ENCODE measurements at regions not wholly inside any gene's neighbourhood (a gene's known extent, or its start where the extent isn't known, plus 50 kb on each side); places are given as distances from the start of the nearest gene placed in this dataset.

DNA sequence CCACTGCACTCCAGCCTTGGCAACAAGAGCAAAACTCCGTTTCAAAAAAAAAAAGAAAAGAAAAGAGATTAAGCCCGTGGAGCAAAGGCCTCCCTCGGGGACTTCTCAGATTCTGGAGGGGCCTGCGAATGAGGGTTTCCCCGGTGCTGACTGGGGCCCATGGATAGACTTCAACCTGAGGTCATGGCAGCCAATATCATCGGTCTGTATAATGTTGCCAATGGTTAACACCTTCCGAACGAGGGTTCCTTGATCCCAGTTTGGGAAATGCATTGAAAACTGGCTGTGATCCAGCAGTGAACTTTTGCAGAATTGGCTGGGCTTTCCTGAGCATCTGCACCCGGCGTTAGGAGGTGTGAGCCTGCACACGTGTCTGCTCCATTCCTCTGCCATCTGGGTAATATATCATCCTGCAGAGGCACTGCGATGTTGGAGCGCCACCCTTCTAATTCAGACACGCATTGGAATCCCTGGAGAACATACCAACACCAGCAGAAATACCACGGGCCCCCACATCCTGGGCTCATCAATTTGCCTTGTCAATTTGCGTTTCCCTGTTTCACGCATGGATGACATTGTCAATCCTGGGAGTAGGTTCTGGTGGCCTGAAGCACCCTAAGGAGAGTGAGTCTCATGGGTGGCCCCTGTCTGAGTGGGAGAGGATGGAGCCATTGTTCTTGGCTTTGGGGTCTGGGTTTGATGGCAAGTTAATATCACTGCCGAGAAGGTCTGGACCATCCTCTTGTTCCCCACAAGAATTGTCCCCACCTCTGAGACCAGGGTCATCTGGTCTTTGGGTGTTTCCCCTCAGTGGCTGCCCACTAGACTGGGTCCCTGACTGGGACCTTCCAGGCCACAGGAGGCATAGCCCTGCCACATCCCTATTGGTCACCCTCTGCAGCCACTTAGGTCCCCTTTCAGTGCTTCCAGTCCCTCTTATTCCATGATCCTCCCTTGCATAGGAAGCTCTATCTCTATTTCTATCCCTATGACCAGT is 441.0 kb downstream of the PTPRU start:
- DNase-seq (ENCODE audit: extremely low read depth in 1 of 2, low read depth in 1 of 2) = no peak

DNA sequence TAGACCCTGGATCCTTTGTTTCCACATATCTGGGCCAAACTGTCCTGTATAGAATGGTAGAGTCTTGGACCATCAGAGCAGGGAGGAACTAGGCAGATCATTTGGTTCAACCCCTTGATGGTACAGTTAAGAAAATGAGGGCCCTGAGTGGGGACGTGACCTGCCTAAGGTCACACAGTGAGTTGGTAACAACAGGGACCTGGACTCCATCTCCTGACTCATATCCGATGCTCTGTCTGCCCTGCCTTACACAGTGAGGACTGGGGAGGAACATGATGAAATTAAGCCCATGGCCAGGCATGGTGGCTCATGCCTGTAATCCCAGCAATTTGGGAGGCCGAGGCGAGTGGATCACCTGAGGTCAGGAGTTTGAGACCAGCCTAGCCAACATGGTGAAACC is 440.2 kb downstream of the PTPRU start:
- no peak for DNase-seq (ENCODE audit: extremely low read depth in 1 of 2, low read depth in 1 of 2)

DNA sequence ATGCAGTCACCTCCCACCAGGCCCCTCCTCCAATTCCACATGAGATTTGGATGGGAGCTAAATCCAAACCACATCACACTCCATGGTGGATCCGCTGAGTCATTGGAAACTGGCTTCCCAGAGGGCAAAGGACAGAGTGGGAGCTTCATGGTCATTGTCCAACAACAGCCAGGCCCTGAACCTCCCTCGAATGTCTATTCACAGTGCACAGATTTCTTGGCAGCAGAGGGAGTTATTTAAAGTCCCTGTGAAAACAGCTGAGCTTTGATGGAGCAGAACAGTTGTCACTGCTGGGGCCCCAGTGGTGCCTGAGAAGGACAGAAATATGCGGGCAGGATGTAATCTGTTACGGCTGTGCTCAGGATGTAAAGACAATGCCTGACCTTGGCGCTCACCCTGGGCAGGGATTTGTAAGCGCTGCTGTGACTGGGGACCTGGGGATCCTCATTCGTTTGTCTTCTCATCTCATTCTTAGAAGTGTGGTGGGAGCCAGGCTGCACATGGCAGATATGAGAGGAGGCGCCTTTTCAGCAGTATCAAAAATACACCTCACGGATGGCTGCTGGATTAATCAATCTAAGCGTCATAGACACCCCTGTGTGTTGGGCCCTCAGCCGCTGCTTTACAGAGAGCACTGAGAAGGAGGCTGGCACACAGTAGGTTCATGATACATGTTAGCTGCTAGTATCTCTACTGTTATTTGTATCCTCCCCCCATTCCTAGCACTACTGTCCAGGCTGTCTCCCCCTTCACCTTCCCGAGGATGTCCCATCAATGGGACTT is 439.4 kb downstream of the PTPRU start:
- no peak for DNase-seq (ENCODE audit: extremely low read depth in 1 of 2, low read depth in 1 of 2)

DNA sequence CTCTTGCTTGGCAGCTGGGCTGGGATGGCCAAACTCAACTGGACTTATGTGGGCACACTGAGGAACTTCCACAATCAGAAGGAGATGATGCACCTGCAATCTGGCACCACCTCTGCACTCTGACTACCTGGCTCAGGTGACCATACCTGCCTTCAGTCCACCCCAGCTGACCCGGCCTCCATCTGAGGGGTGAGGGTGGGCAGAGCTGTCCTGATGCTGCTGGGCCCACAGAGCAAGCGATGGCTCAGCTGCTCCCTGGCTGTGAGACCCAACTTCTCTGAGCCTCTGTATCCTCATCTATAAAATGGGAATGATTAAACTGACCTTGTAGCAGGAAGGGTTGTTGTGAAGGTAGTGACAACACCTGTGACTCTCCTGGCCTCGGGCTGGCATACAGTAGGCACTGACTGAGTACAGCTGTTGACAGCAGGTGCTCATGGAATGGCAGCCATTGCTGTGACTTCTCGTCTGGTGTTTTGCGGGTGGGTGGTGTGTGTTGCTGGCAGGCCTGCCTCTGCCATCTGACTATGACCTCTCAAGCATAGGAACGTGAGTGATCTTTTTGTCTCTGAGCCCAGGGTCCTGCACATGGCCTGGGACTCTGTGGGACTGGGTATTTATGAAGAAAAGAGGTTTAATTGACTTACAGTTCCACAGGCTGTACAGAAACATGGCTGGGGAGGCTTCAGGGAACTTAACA is 438.5 kb downstream of the PTPRU start:
- no peak for DNase-seq (ENCODE audit: extremely low read depth in 1 of 2, low read depth in 1 of 2)

DNA sequence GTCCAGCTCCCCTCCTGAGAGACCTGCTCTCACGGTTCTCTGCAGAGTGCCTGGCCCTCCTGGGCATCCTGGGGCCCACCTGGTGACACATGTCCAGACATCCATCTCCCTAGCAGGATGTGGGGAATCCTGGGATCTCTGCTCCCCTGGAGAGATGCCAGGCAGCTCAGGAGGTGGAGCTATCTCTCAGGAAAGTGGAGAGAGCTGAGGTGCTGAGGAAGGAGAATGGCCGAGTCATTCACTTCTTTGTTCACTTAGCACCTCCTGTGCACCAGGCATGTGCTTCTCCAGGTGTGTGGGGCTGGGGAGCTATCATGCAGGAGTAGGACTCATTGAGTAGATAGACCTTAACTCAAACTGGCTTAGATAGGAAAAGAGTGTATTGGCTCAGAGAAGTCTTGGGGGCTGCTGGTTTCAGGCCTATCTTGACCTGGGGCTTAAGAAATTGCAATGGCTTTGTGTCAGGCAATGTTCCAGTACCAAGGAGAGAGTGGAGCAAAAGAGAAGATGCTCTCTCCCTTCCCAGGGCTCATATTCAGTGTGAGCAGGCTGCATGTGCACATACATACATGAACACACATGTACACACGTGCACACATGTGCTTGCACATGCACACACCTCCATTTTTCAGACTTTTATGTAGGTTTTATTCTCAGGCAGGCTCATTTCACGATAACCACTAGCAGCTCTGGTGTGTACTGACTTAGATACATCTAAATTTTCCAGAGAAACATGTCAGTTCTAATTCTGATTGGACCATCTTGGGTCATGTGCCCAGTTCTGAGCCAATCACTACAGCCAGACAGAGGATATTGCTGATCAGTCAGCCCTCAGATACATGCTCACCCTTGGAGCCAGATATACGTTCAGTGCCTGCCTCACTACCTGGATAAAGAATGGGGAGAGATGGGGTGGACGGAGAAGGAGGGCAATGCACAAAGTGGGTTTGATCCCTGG is 437.6 kb downstream of the PTPRU start:
- DNase-seq (ENCODE audit: extremely low read depth in 1 of 2, low read depth in 1 of 2) = no peak

DNA sequence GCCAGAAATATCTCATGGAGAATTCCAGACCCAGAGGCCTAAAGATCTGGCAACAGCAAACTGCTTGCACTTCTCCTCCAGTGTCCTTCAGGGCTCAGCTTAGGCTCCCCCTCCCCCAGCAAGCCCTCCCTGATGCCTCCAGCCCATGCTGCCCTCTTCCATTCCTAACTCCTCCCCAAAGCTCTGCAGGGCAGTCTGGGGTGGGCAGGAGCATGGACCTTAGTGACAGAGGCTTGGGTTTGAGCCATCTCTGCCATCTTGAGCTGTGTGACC is 436.8 kb downstream of the PTPRU start:
- DNase-seq (ENCODE audit: extremely low read depth in 1 of 2, low read depth in 1 of 2) = no peak

DNA sequence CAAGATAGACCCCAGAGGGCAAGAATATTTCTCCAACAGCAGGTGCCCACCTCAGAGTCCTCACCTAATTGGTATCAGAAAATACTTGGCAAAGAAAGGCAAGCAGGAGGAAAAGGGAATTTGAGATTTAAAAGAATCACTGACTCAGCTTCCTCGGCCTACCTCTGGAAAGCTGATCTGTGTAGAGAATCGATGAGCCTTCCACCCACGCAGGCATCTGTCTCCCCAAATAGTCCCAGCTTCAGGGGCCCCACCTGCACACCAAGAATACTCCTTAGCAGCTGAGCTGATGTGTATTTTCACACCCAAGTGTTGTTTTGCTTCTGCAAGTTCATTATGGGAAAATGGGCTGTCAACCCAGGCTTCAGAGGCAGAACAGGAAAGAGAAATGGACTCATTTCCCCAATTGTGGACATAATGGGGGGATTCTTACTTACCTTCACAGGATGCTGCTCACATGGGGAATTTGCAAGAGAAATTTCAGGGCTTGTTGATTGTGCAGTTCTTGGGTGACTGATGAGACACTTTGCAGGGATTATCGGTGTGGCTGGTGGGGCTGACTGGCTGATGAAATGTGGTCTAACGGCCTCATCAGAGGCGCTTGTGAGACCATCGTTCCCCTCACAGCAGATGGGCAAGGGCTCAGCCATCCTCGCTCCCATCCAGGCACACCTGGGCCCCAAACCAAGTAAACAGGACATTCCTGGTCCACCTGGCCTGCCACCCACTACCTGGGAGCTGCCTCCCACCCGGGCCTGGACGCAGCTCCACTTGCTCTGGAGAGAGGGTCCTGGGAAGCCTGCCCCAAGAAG is 436.3 kb downstream of the PTPRU start:
- DNase-seq (ENCODE audit: extremely low read depth in 1 of 2, low read depth in 1 of 2) = no peak

DNA sequence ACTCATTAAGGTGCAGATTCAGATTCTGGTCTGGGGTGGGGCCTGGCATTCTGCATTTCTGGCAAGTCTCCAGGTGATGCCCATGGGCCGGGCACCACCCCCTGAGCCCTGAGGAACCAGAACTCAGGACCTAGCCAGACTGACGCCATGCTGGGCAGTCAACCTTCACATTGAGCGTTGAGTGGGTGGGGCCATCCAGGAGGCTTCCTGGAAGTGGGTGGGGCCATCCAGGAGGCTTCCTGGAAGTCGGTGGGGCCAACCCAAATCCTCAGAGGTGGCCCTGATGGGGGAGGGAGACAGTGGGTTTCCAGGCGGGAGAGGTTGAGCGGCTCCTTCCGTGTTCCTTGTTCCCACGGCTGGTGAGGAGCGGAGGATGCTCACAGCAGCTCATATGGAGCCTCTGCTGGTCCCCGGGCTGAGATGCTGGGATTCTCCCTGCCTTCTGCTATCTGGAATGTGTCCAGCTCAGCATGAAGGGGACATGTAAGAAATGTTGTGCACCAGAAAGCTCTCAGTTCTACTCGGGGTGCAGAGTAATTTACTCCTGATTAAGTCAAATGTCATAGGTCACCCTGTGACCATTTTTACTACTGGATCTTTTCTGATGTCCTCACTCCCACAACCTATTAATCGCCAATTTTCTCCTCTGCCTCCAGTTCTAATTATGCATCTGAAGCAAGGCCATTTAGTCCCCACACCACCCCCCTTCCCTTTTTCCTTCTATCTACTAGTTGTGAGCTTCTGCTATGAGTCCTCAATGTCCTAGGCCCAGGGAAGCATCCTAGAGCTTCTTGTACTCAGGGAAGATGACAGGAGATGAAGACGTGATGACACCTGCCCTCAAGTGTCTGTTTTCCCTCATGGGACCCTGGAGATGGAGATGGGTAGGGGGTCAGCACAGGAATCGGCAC is 435.4 kb downstream of the PTPRU start:
- no peak for DNase-seq (ENCODE audit: extremely low read depth in 1 of 2, low read depth in 1 of 2)

DNA sequence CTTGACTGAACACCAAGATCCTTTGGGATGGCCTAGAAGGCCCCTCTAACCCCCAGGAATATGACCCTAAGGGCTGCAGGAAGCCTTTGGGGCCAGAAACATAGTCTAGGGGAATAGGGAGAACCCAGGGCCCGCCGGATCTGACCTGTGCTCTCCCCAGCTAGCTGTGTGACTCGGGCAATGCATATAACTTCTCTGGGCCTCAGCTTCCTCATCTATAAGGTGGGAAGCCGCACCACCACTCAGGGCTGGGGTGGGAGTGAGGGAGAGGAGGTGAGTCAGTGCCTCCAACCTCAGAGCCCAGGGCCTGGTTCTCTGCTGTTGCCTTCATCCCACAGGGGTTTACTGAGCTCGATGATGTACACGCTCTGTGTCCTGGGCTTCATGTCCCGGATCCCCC is 434.4 kb downstream of the PTPRU start:
- no peak for DNase-seq (ENCODE audit: extremely low read depth in 1 of 2, low read depth in 1 of 2)

DNA sequence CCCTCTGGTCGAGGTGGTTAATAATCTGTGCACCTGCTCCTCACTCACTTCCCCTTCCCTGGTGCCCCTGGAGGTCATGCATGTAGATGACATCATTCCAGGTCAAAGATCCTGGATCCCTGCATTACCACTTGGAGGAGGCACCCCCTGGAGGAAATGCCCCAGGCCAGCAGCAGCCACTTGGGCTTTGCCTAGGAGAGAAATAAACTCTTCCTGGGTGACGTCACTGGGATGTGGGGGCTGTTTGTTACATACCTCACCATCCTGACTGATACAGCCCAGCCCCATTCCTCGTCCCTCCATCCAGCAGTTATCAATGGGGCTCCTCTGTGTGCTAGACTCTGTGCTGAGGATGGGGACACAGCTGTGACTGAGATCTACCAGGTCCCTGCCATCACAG is 433.6 kb downstream of the PTPRU start:
- no peak for DNase-seq (ENCODE audit: extremely low read depth in 1 of 2, low read depth in 1 of 2)

DNA sequence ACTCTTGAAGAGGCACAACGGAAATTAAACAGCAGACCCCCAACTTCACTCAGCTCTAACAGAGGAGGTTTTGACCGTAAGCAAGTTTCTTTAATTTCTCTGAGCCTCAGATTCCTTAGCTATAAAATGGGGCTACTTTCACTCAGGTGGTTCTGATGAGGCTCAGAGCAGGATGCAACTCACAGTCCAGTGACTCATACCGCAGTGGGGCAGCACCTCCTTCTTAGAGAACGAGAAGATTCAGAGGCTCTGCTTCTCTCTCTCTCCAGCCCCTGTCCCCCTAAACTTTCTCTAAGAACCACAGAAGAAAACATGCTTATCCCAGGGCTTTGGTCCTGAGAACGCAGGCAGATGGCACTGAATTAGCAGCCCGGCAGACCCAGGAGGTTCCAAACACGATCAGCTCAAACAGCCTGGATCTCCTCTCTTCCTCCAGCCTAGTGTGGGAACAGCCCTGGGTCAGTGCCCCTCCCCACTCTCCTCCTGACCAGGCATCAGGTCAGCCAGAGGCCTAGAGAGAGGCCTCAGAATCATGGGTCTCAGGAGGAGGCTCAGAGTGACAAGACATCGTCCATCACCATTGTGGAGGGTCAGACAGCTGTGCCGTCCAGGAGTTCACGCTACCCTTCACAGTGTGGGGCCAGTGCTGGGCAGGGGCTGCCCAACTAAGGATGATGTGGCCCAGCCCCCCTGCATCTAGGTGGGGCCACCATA is 433.0 kb downstream of the PTPRU start:
- no peak for DNase-seq (ENCODE audit: extremely low read depth in 1 of 2, low read depth in 1 of 2)

DNA sequence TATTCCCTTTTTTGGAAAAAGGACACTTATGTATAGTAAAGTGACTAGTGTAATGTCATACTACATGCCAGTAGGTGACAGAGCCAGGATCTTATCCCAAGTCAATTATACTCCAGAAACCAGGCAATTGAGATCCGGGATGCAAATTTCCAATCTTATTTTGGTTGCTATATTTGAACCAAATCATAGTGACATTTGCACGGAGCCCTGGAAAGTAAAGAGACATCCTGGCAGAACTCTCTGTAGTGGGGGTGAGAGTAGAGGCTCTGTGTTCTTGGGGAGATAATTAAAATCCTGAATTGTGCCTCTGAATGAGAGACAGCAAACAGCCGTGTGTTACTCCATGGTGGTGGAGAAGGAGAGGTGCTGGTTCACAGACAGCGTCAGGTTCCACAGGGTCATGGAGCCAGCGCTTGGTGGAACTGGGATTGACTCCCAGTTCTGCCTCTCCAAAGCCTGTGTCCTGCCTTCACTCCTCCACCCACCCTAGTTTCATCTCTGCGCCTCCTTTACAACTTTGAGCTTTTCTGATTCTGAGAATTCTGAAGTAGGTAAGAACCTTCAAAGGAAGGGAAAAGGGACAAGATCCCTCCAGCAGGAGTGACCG is 432.3 kb downstream of the PTPRU start:
- DNase-seq (ENCODE audit: extremely low read depth in 1 of 2, low read depth in 1 of 2) = no peak

DNA sequence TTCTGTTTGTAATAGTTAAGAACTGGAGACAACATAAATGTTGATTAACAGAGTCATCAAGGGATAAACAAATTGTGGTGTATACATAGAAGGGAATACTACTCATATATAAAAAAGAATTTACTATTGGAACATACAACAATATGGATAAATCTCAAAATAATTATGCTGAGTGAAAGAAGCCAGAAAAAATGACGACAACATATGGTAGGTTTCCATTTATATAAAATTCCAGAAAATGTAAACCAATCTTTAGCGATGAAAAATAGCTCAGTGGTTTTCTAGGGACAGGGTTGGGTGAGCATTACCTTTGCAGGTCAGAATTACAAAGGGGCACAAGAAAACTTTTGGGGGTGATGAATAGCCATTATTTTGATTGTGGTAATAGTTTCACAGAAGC is 431.6 kb downstream of the PTPRU start:
- no peak for DNase-seq (ENCODE audit: extremely low read depth in 1 of 2, low read depth in 1 of 2)

DNA sequence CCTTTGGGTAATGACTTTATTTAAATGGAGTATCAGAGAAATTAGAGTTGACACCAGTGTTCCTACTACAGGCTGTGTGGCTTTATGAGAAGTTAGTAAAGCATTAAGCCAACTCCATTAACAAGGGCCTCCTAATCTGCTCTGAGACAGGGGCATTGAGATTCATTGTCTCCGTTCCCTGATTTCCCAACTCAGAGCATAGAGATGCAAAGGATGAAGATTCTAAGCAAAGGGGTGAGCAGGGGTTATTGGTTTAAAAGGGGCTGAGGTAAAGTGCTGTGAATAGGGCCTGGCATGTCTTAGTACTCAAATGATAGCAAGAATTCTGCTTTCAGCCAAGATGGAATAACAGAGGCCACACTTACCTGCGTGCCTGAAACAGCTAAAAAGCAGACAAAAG is 428.4 kb downstream of the PTPRU start:
- no peak for DNase-seq (ENCODE audit: extremely low read depth in 1 of 2, low read depth in 1 of 2)

DNA sequence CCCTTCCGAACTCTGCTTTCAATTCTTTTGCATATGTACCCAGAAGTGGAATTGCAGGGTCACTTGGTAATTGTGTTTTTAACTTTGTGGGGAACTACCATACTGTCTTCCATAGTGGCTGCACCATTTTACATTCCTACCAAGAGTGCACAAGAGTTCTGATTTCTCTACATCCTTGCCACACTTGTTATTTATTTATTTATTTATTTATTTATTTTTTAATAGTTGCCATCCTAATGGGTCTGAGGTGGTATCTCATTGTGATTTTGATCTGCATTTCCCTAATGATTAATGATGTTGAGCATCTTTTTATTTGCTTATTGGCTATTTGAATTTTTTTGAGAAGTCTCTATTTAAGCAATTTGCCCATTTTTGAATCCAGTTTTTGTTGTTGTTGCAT is 422.4 kb downstream of the PTPRU start:
- no peak for DNase-seq (ENCODE audit: extremely low read depth in 1 of 2, low read depth in 1 of 2)

DNA sequence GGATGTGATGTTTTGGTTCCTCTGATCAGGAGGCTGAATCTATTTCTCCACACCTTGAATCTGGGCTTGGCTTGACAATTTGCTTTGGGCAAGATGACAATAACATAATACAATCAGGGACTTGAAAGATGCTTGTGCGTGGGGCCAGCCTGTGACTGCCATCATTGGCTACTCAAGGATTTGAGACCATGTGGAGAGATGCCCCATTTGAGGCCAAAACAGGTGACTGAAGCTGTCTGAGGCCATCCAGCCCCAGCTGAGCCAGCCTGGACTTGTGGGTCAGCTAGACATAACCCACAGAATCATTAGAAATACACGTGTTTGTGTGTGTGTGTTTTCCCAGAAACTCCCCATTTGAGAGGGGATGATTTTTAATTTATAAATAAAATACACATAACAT is 421.5 kb downstream of the PTPRU start:
- DNase-seq (ENCODE audit: extremely low read depth in 1 of 2, low read depth in 1 of 2) = no peak

DNA sequence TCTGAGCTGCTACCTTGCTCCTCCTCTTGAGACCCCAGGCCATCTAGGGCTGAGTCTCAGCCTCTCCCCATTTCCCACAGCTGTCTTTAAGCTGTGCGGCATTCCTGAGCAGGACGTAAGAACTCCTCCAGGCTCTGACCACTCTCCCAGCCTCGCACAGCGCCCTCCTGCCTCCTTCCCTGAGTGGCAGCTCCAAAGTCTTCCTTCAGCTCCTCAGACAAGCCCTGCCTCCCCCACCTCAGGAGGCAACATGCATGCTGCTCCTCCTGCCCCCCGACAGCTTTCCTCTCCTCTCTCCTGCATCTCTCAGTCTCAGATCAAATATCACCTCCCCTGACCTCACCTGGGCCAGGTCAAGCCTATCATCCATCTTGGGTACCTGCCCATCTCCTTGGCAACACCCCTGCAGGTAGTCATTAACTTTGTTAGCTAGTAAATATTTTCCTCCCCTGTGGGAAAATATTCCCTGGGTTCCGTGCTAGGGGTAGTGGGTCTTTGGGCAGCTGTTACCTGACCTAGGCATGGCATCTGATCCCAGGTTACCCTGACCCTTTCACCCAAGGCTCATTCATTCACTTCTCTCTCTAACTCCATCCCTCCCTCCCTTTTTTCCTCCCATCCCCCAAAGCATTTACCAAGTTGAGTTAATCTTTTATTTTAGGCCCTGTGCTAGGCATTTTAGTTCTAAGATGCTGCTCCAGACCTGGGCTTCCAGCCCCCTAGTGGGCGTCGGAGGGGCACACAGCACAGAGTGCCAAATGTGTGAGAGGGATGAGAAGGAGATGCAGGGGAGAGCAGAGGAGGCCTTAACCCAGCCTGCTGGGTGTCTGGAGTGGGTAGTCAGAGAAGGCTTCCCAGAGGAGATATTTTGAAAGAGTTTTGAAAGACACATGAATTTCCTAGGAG is 419.9 kb downstream of the PTPRU start:
- DNase-seq (ENCODE audit: extremely low read depth in 1 of 2, low read depth in 1 of 2) = no peak

All from activated CD8-positive, alpha-beta memory T cell treated with anti-CD3 and anti-CD28 coated beads for 1 hour (primary cell).